ENCODE measurements at regions not wholly inside any gene's neighbourhood (a gene's known extent, or its start where the extent isn't known, plus 50 kb on each side); places are given as distances from the start of the nearest gene placed in this dataset.

- no peak for DNase-seq (ENCODE audit: low spot score)
- in situ Hi-C loops (cut with MboI; ENCODE audit: low pct_unique_long_range_greater_than_20kb, low sequenced_read_pairs, unreplicated experiment) = no loop called here
- TF ChIP-seq CTCF (IDR thresholded peaks at IDR 0.05; ENCODE audit: extremely low read depth, insufficient read depth, missing control alignments) = no peak
Measured at GRCh38 chr1:191669629-191670028, 488.6 kb upstream of the RGS18 start.

GRCh38 chr1:191671236-191671635 is 487.0 kb upstream of the RGS18 start:
- in situ Hi-C loops (cut with MboI; ENCODE audit: low pct_unique_long_range_greater_than_20kb, low sequenced_read_pairs, unreplicated experiment) = no loop called here
- TF ChIP-seq CTCF (IDR thresholded peaks at IDR 0.05; ENCODE audit: extremely low read depth, insufficient read depth, missing control alignments) = no peak

GRCh38 chr1:191674626-191675179 is 483.6 kb upstream of the RGS18 start:
- in situ Hi-C loops (cut with MboI; ENCODE audit: low pct_unique_long_range_greater_than_20kb, low sequenced_read_pairs, unreplicated experiment) = no loop called here
- no peak for TF ChIP-seq CTCF (IDR thresholded peaks at IDR 0.05; ENCODE audit: extremely low read depth, insufficient read depth, missing control alignments)
- no peak for DNase-seq (ENCODE audit: low spot score)

More at GRCh38 chr1:191671236-191671635, 487.0 kb upstream of the RGS18 start:
- no peak for DNase-seq (ENCODE audit: low spot score)

DNA sequence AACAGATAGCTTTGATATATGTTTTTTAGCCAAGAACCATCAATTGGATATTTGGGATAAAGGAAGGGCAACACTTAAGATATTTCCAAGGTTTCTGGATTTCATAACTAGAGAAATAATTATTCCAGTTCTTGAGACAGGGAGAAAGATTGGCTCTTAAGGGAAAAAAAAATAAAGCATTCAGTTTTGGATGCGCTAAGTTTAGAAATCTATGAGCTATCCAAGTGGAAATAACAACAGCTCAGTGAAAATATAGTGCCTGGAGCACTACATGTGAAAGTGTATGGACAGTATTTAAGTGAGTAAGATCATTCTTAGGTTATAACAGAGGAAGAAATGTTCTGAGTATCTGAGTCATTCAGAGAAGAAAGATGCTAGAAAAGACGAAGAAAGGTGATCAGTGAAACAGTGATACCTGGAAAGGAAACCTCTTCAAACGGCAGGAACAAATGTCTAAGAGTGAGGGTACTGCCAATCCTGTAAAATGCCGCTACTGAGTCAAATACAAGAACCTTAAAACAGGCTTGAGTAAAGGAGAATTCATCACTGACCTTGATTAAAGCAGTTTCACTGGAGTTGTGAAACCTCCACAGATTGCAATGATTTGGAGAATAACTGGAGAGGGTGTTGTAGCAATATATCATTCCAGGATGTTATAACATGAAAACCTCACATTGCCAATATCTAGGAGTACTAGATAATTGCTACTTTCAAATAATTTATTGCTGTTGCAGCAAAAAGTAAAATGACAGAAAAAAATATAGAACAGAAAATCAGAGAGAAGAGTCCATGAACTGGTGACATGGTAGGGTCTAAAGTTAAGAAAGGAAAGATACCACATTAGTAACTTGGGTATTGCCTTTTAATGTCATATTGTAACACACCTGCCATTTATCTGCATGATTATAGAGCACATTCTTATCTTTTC is 482.1 kb upstream of the RGS18 start:
- no peak for TF ChIP-seq CTCF (IDR thresholded peaks at IDR 0.05; ENCODE audit: extremely low read depth, insufficient read depth, missing control alignments)
- no peak for DNase-seq (ENCODE audit: low spot score)
- in situ Hi-C loops (cut with MboI; ENCODE audit: low pct_unique_long_range_greater_than_20kb, low sequenced_read_pairs, unreplicated experiment) = no loop called here

DNA sequence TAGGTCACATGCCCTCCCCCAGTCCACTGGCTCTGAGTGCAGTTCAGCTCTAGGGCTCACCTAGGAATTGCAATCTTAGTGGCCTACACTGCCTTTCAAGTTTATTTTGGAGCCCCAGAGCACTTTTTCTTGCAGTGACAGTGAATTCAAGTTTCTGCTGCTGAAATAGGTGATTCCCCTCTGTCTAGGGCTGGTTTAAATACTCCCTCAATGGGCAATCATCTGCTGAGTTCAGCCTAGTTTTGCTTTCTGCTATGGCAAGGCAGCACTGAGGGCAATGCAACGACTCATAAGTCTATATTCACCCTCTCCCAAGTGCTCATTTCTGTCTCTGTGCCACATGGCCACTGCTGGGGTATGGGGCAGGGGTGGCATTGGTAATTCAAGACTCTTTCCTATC is 472.6 kb upstream of the RGS18 start:
- in situ Hi-C loops (cut with MboI; ENCODE audit: low pct_unique_long_range_greater_than_20kb, low sequenced_read_pairs, unreplicated experiment) = no loop called here
- TF ChIP-seq CTCF (IDR thresholded peaks at IDR 0.05; ENCODE audit: extremely low read depth, insufficient read depth, missing control alignments) = no peak
- no peak for DNase-seq (ENCODE audit: low spot score)

GRCh38 chr1:191687721-191688120 is 470.5 kb upstream of the RGS18 start:
- in situ Hi-C loops (cut with MboI; ENCODE audit: low pct_unique_long_range_greater_than_20kb, low sequenced_read_pairs, unreplicated experiment) = no loop called here
- TF ChIP-seq CTCF (IDR thresholded peaks at IDR 0.05; ENCODE audit: extremely low read depth, insufficient read depth, missing control alignments) = no peak
- no peak for DNase-seq (ENCODE audit: low spot score)

Data from GM13977 (cell line).